NCI-H748 treated with DMSO at 0.1 percent for 48 hours (cell line): ENCODE measurements at regions not wholly inside any gene's neighbourhood (a gene's known extent, or its start where the extent isn't known, plus 50 kb on each side); places are given as distances from the start of the nearest gene placed in this dataset.
"Not testable (repeated sequence)": the region's sequence is repeated elsewhere in the genome, so short reads cannot be mapped to it uniquely, and the experiment has no call there.

ENCODE experiments used
- DNase-seq: peaks from one replicate; lab custom pipeline; 2025; lab: John Stamatoyannopoulos, UW

- no peak for DNase-seq
Observed at GRCh38 chr5:92990771-92991170, 590.2 kb downstream of the NR2F1-AS1 start.

GRCh38 chr5:92981001-92981400, 600.0 kb downstream of the NR2F1-AS1 start:
- no peak for DNase-seq

- DNase-seq = no peak
Observed at GRCh38 chr5:92980491-92980890, 600.5 kb downstream of the NR2F1-AS1 start.

- DNase-seq = no peak
Observed at GRCh38 chr5:92979716-92980115, 601.3 kb downstream of the NR2F1-AS1 start.

- no peak for DNase-seq
Observed at GRCh38 chr5:92977846-92978540, 603.0 kb downstream of the NR2F1-AS1 start.

GRCh38 chr5:92976156-92976555, 604.9 kb downstream of the NR2F1-AS1 start:
- DNase-seq = no peak

- no peak for DNase-seq
Observed at GRCh38 chr5:92969781-92970237, 611.2 kb downstream of the NR2F1-AS1 start.

GRCh38 chr5:92969191-92969780, 611.7 kb downstream of the NR2F1-AS1 start:
- DNase-seq = no peak

GRCh38 chr5:92963800-92964199, 617.2 kb downstream of the NR2F1-AS1 start:
- no peak for DNase-seq

- peak; percentile 93 for DNase-seq
Observed at GRCh38 chr5:92962752-92963151, 618.3 kb downstream of the NR2F1-AS1 start.

- DNase-seq = no peak
Observed at GRCh38 chr5:92956886-92957285, 624.1 kb downstream of the NR2F1-AS1 start.

GRCh38 chr5:92952243-92952642, 628.8 kb downstream of the NR2F1-AS1 start:
- DNase-seq = no peak

GRCh38 chr5:92951746-92952145, 629.3 kb downstream of the NR2F1-AS1 start:
- DNase-seq = no peak

GRCh38 chr5:92946546-92946945, 634.5 kb downstream of the NR2F1-AS1 start:
- DNase-seq = no peak

- no peak for DNase-seq
Observed at GRCh38 chr5:92945605-92946097, 635.4 kb downstream of the NR2F1-AS1 start.

GRCh38 chr5:92944903-92945604, 636.0 kb downstream of the NR2F1-AS1 start:
- DNase-seq = no peak

- no peak for DNase-seq
Observed at GRCh38 chr5:92944337-92944736, 636.7 kb downstream of the NR2F1-AS1 start.

GRCh38 chr5:92942762-92943161, 638.3 kb downstream of the NR2F1-AS1 start:
- DNase-seq = no peak

- DNase-seq = no peak
Observed at GRCh38 chr5:92941806-92942205, 639.2 kb downstream of the NR2F1-AS1 start.

- DNase-seq = no peak
Observed at GRCh38 chr5:92939428-92939827, 641.6 kb downstream of the NR2F1-AS1 start.

- DNase-seq = not testable (repeated sequence)
Observed at GRCh38 chr5:92937396-92937795, 643.6 kb downstream of the NR2F1-AS1 start.

GRCh38 chr5:92930057-92930456, 651.0 kb downstream of the NR2F1-AS1 start:
- no peak for DNase-seq

- DNase-seq = peak; percentile 68
Observed at GRCh38 chr5:92927291-92927778, 653.7 kb downstream of the NR2F1-AS1 start.
